Amniotic stem cell (primary cell): ENCODE measurements at regions not wholly inside any gene's neighbourhood (a gene's known extent, or its start where the extent isn't known, plus 50 kb on each side); places are given as distances from the start of the nearest gene placed in this dataset.
"Not testable (repeated sequence)": the region's sequence is repeated elsewhere in the genome, so short reads cannot be mapped to it uniquely, and the experiment has no call there.

Experiments
- DNase-seq: peaks from one replicate; lab custom pipeline; 2025; lab: John Stamatoyannopoulos, UW

- DNase-seq: no peak
These were observed 276.8 kb upstream of the GRM3 start for GRCh38 chr7:86366946-86367345.

DNA sequence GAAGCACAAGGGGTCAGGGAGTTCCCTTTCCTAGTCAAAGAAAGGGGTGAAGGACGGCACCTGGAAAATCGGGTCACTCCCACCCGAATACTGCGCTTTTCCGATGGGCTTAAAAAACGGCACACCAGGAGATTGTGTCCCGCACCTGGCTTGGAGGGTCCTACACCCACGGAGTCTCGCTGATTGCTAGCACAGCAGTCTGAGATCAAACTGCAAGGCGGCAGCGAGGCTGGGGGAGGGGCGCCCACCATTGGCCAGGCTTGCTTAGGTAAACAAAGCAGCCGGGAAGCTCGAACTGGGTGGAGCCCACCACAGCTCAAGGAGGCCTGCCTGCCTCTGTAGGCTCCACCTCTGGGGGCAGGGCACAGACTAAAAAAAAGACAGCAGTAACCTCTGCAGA, 303.3 kb upstream of the GRM3 start:
- not testable (repeated sequence) for DNase-seq

DNA sequence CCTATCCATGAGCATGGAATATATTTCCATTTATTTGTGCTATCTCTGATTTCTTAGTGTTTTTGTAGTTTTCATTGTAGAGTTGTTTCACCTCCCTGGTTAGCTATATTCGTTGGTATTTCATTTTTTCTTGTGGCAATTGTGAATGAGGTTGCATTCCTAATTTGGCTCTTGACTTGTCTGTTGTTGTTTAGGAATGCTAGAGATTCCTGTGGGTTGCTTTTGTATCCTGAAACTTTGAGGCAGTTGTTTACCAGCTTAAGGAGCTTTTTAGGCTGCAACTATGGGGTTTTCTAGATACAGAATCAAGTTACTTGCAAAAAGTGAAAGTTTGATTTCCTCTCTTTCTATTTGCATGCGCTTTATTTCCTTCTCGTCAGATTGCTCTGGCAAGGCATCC, 304.7 kb upstream of the GRM3 start:
- DNase-seq: no peak

DNA sequence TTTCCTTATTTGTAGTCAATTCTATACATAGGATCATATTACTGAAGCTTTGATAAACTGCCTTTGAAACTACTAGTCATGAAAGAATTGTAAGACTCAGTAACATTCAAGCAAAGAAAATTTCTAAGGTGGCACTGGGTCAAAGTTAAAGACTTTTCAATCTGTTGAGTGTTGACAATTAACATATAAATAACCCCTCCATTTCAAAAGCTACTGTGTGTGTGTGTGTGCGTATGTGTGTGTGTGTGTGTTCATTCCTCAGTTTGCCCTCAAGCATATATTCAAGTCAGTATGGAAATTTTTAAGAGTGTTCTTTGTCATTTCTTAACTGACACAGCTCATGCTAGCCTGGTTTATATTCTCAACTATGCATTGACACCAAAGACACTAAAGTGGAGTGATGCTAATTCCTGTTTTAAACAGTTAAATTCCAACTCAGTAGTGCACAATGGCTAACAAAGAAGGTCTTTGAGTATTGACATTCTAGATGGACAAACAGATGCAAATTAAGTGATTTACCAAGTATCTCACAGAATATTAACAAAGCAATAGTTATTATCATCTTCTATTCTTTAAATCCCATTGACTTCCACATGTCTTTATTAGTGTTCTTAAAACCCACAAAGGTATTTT, 314.8 kb upstream of the GRM3 start:
- DNase-seq: no peak

DNA sequence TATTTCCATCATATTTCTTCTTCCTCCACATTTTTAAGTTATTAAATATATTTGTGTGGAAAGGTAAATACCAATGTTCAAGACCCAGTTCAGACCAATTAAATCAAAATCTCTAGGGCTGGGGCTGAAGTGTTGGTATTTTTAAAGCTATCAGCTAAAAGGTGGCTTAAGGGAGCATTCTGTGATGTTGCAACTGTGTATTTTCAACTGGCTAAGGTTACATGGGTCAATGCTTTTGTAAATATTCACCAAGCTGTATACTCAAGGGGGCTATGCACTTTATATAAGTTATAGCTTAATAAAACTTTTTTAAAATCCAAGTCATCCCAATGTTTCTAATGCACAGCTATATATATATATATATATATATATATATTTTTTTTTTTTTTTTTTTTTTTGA, 316.9 kb upstream of the GRM3 start:
- no peak for DNase-seq

DNA sequence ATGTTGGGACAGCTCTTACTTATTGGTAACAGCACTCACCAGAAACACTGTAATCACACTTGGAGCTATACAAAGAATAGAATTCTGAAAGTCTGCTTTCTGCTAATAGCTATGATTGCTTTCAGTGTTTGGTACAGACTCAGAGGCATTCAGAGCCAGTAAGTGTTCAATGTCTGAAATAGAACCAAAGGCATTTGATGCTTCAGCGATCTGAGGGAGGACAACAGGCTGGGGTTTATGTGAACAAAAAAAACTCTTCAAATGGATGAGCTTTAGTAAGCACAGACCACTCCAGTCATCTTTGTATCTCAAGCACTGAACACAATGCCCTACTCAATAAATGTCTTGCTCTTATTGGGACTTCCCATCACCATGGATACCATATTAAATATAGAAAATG, 322.8 kb upstream of the GRM3 start:
- no peak for DNase-seq

DNA sequence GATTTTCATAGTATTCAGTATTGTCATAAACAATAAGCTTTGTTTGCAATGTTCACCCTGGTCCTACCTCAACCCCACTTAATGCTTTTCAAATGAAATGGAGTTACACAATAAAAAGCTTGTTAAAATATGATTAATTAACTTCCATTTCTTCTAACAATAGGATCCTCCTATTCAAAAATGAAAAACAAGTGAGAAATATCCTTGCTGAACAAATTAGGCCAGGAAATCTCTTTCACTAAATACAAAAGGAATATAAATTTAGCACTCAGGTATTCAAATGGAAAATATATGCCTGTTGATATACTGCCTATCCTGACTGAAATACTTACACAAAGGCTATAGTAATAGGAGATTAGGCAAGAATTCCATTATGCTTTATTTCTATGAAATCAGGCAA, 323.4 kb upstream of the GRM3 start:
- DNase-seq: no peak

DNA sequence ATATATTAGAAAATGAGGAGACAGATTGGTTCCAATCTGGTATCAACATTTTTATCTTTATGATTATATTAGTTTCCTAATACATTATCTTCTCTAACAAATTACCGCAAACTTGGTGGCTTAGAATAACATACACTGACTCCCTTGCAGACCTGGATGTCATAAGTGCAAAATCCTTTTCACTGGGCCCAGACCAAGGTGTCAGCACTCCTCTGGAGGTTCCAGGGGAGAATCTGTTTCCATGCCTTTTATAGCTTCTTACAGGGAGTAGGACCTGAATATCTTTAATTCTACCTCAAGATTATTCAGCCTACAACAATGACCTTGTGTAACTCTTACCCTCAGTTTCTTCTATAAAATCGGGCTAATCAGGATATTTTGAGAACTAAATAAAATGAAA, 329.9 kb upstream of the GRM3 start:
- no peak for DNase-seq

- DNase-seq: no peak
These were observed 342.4 kb upstream of the GRM3 start for GRCh38 chr7:86301301-86301700.

DNA sequence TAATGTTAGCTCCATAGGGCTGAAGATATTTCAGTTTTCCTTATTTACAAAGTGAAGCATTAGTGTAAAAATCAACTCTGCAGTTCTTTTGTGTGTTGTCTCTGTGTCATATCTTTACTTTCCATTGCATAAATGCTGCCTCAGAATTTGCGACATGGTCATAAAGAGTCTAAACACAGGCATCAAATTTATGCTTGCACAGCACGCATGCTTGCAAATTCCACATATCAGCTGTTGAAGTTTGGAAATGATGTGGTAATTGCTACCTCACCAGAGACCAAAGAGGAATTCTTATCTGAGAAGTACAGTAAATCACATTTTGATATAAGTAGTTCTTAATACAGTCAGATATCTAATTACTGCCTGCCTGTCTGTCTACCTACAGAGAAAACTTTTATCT, 348.2 kb upstream of the GRM3 start:
- no peak for DNase-seq

GRCh38 chr7:86282014-86282682, 361.6 kb upstream of the GRM3 start:
- DNase-seq: no peak

- no peak for DNase-seq
These were observed 363.6 kb upstream of the GRM3 start for GRCh38 chr7:86280150-86280549.

- no peak for DNase-seq
These were observed 380.9 kb upstream of the GRM3 start for GRCh38 chr7:86262781-86263180.

- no peak for DNase-seq
These were observed 385.8 kb upstream of the GRM3 start for GRCh38 chr7:86257894-86258293.

- no peak for DNase-seq
These were observed 391.3 kb upstream of the GRM3 start for GRCh38 chr7:86252406-86252805.

DNA sequence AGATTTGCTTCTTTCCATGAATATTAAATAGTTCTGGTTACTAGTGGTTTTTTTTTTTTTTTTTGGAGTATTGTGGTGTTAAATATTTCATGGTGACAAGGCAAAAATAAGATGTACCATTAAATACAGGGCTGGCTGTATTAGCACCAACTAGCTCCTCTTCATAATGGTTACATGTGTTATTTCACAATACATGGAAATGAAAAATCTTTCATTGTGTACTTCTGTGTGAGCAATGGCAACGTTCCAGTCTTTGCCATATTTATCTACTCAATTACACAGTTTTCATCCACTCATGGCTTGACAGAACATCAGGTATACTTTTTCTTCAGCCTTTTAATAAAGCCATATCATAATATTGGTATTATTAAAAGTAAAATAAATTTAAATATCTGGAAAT, 394.7 kb upstream of the GRM3 start:
- no peak for DNase-seq

- no peak for DNase-seq
These were observed 400.5 kb upstream of the GRM3 start for GRCh38 chr7:86243171-86243570.

DNA sequence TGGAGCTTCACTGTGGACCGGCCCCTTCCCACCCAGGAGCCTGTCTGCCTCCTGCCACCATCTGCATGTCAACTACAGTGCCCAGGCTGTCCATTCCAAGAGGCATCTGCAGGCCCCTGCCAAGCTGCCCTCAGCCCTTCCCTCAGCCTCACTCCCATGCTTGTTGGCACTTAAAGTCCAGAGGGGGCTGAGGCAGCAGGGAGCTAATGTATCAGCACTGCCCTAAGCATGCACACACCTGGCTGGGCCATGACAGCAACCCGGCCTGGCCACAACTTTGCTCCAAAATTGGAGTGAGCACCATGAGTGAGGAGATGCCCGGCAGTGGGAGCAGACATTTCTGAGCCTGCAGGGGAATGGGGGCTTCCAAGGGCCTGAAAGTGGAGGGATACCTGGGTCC, 417.5 kb upstream of the GRM3 start:
- DNase-seq: no peak

GRCh38 chr7:86222806-86223205, 420.9 kb upstream of the GRM3 start:
- DNase-seq: no peak

- no peak for DNase-seq
These were observed 429.0 kb upstream of the GRM3 start for GRCh38 chr7:86214734-86215133.

GRCh38 chr7:86212976-86213375, 430.7 kb upstream of the GRM3 start:
- no peak for DNase-seq

DNA sequence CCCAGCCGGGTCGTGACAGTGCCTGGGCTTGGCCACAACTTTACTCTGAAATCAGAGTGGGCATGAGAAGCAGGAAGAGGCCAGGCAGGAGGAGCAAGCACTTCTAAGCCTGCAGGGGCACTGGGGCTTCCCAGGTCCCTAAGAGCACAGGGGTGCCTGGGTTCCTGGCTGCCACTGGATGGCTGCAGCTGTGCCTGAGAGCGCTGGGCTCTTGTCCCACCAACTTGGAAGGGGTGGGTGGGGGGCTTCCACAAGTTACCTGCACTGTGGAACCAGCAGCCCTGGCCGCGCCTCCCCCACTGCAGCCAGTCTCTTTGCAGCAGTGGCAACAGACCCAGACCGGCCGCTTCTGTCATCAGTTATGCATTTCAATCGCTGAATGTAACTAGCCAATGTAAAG, 434.7 kb upstream of the GRM3 start:
- DNase-seq: no peak

- no peak for DNase-seq
These were observed 436.0 kb upstream of the GRM3 start for GRCh38 chr7:86207740-86208139.

- DNase-seq: no peak
These were observed 440.9 kb upstream of the GRM3 start for GRCh38 chr7:86202833-86203232.
